Adipocyte (in vitro differentiated cells): ENCODE measurements at regions not wholly inside any gene's neighbourhood (a gene's known extent, or its start where the extent isn't known, plus 50 kb on each side); places are given as distances from the start of the nearest gene placed in this dataset.

ENCODE experiments used
- DNase-seq: peaks from one replicate; pipeline ENCODE4 v3.0.0-alpha.2; 2015; ENCODE audit warnings: low read depth
- H3K27me3 ChIP-seq: replicated peaks from 2 replicates; pipeline ENCODE4 v1.7.0; 2013; ENCODE audit warnings: mild to moderate bottlenecking, low read length, moderate library complexity; ENCODE audit not compliant: control insufficient read depth, insufficient read depth
- H3K36me3 ChIP-seq: 2 replicates; pipeline ENCODE4 v1.7.0; 2013; ENCODE audit warnings: low read length, mild to moderate bottlenecking, moderate library complexity; ENCODE audit not compliant: control insufficient read depth, insufficient read depth, severe bottlenecking
- H3K4me1 ChIP-seq: 2 replicates; pipeline ENCODE4 v1.7.0; 2013; ENCODE audit warnings: mild to moderate bottlenecking, low read length, moderate library complexity; ENCODE audit not compliant: control insufficient read depth, insufficient read depth
- H3K4me3 ChIP-seq: 2 replicates; pipeline ENCODE4 v1.7.0; 2013; ENCODE audit warnings: mild to moderate bottlenecking, low read length, moderate library complexity
- H3K9ac ChIP-seq: 2 replicates; pipeline ENCODE4 v1.7.0; 2013; ENCODE audit warnings: mild to moderate bottlenecking, low read length, moderate library complexity
- H3K9me3 ChIP-seq: 2 replicates; pipeline ENCODE4 v1.7.0; 2013; ENCODE audit warnings: mild to moderate bottlenecking, low read length, moderate library complexity; ENCODE audit not compliant: control insufficient read depth

GRCh38 chr6:73962884-73963283 lies 266.9 kb downstream of the CD109 start:
- Histone ChIP-seq H3K9me3 (no peaks in the 10 kb centered on the region), H3K4me1 (peaks cover 3% of the 10 kb centered on the region), H3K36me3 (no peaks in the 10 kb centered on the region), H3K9ac (no peak overlapping the region), H3K27me3 (no peaks in the 10 kb centered on the region), H3K4me3 (no peak overlapping the region)
- no peak for DNase-seq

DNA sequence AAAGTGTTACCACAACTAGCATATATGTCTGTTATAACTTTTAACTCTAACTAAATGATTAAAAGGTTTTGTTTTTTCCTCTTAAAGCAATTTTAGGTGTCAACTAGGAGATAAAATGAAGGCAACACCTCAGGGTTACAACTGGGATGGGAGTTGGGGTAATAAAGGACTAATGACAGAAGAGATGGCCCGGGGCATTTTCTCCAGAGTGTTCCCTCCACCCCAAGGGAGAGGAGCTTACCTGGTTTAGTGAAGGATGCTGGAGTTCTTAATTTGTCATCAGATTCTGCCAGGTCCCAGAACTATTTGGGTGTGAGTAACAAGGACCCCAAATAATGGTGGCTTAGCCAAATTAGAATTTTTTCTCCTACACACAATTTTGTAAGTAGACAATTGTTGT lies 260.3 kb downstream of the CD109 start:
- peaks cover 7% of the 10 kb centered on the region for H3K4me1 ChIP-seq
- no peak for DNase-seq
- no peaks in the 10 kb centered on the region for H3K36me3 ChIP-seq
- H3K4me3 ChIP-seq: no peak overlapping the region
- H3K27me3 ChIP-seq: no peaks in the 10 kb centered on the region
- no peak overlapping the region for H3K9ac ChIP-seq
- H3K9me3 ChIP-seq: no peaks in the 10 kb centered on the region

DNA sequence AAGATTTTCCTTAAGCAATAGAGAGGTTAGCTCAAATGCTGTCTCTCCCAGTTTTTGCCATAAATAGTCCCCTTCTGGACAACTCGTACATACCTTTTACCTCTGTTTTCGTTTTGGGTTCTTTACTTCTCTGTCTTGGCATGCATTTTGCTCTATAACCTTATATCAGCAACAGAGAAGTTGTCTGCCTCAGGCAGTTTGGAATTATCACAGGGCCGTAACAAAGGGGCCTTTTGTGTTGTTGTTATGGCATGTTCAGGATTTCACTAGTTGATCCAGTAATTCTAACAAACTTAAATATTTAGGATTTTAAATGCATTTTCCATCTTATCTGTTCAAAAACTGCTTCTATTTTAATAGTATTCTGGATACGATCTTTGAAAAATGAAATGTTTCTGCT lies 259.8 kb downstream of the CD109 start:
- H3K36me3 ChIP-seq: no peaks in the 10 kb centered on the region
- DNase-seq: no peak
- H3K9ac ChIP-seq: no peak overlapping the region
- no peaks in the 10 kb centered on the region for H3K27me3 ChIP-seq
- no peaks in the 10 kb centered on the region for H3K9me3 ChIP-seq
- H3K4me1 ChIP-seq: peaks cover 11% of the 10 kb centered on the region
- no peak overlapping the region for H3K4me3 ChIP-seq

DNA sequence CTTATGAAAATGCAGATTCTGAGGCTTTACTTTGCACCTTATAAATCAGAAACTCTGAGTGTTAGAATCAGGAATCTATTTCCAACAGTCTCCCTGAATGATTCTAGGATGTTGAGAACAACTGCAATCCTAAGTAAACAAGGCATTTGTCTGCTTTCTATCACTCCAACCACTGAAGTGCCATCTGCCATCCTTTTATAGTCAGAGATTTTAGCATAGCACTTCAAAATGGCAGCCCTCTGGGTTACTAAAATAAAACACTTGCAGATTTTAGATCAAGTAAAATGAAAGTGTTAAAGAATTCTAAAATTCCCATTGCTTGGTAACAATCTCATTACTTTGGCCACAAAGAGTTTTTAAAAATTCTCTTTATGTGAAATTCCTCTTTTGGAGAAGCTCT lies 258.9 kb downstream of the CD109 start:
- Histone ChIP-seq H3K4me1 (peaks cover 12% of the 10 kb centered on the region), H3K9ac (no peak overlapping the region), H3K9me3 (no peaks in the 10 kb centered on the region)

GRCh38 chr6:73951183-73951582 lies 255.2 kb downstream of the CD109 start:
- H3K9ac ChIP-seq: no peak overlapping the region
- peaks cover 4% of the 10 kb centered on the region for H3K9me3 ChIP-seq
- H3K27me3 ChIP-seq: no peaks in the 10 kb centered on the region
- H3K4me1 ChIP-seq: peaks cover 12% of the 10 kb centered on the region
- H3K36me3 ChIP-seq: no peaks in the 10 kb centered on the region
- DNase-seq: peak; percentile 52
- no peak overlapping the region for H3K4me3 ChIP-seq

More for the DNA sequence above, 258.9 kb downstream of the CD109 start:
- no peak for DNase-seq
- Histone ChIP-seq H3K27me3 (no peaks in the 10 kb centered on the region), H3K36me3 (no peaks in the 10 kb centered on the region), H3K4me3 (no peak overlapping the region)

- Histone ChIP-seq H3K4me1 (peaks cover 6% of the 10 kb centered on the region), H3K36me3 (no peaks in the 10 kb centered on the region), H3K27me3 (no peaks in the 10 kb centered on the region), H3K9ac (no peak overlapping the region), H3K9me3 (peaks cover 4% of the 10 kb centered on the region), H3K4me3 (no peak overlapping the region)
- DNase-seq: no peak
Observed at GRCh38 chr6:73943930-73944652, 248.1 kb downstream of the CD109 start.

- Histone ChIP-seq H3K4me3 (no peak overlapping the region), H3K36me3 (no peaks in the 10 kb centered on the region), H3K27me3 (no peaks in the 10 kb centered on the region), H3K9ac (no peak overlapping the region), H3K4me1 (peaks cover 6% of the 10 kb centered on the region), H3K9me3 (peaks cover 4% of the 10 kb centered on the region)
- no peak for DNase-seq
Observed at GRCh38 chr6:73943411-73943810, 247.4 kb downstream of the CD109 start.

GRCh38 chr6:73942592-73943186 lies 246.7 kb downstream of the CD109 start:
- Histone ChIP-seq H3K9me3 (peaks cover 4% of the 10 kb centered on the region), H3K4me3 (no peak overlapping the region), H3K4me1 (peaks cover 6% of the 10 kb centered on the region), H3K36me3 (no peaks in the 10 kb centered on the region), H3K27me3 (no peaks in the 10 kb centered on the region), H3K9ac (no peak overlapping the region)
- DNase-seq: peak; percentile 39

DNA sequence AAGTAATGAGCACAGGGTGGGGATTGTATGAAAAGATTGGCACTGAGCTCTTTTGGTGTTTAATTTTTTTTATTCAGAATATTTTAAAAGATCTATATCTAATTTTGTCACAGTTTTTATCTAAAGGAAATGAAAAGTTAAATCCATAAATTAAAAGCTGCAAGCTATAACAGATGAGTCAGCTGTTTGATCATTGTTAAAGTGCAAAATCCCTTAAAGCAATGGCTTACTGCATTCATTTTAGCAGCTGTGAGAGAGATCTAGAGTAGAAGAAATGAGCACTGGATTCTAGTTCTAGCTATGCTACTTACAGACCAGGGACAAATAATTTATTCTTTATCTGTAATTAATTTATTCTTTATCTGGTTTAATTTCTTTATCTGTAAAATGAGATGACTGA lies 245.9 kb downstream of the CD109 start:
- no peaks in the 10 kb centered on the region for H3K27me3 ChIP-seq
- peaks cover 6% of the 10 kb centered on the region for H3K4me1 ChIP-seq
- no peaks in the 10 kb centered on the region for H3K9me3 ChIP-seq
- no peak overlapping the region for H3K9ac ChIP-seq
- H3K4me3 ChIP-seq: no peak overlapping the region
- H3K36me3 ChIP-seq: no peaks in the 10 kb centered on the region
- DNase-seq: no peak

GRCh38 chr6:73937805-73938204 lies 241.8 kb downstream of the CD109 start:
- no peak overlapping the region for H3K4me3 ChIP-seq
- DNase-seq: no peak
- H3K27me3 ChIP-seq: no peaks in the 10 kb centered on the region
- no peaks in the 10 kb centered on the region for H3K36me3 ChIP-seq
- H3K4me1 ChIP-seq: no peaks in the 10 kb centered on the region
- no peaks in the 10 kb centered on the region for H3K9me3 ChIP-seq
- no peak overlapping the region for H3K9ac ChIP-seq

- H3K4me3 ChIP-seq: no peak overlapping the region
- H3K36me3 ChIP-seq: no peaks in the 10 kb centered on the region
- H3K4me1 ChIP-seq: no peaks in the 10 kb centered on the region
- H3K27me3 ChIP-seq: no peaks in the 10 kb centered on the region
- DNase-seq: peak; percentile 36
- H3K9me3 ChIP-seq: peaks cover 13% of the 10 kb centered on the region
- no peak overlapping the region for H3K9ac ChIP-seq
Observed at GRCh38 chr6:73932866-73933265, 236.9 kb downstream of the CD109 start.

GRCh38 chr6:73929405-73929804 lies 233.4 kb downstream of the CD109 start:
- peaks cover 18% of the 10 kb centered on the region for H3K9me3 ChIP-seq
- no peak overlapping the region for H3K4me3 ChIP-seq
- H3K36me3 ChIP-seq: no peaks in the 10 kb centered on the region
- peak; percentile 8 for DNase-seq
- no peak overlapping the region for H3K9ac ChIP-seq
- H3K27me3 ChIP-seq: no peaks in the 10 kb centered on the region
- H3K4me1 ChIP-seq: peaks cover 2% of the 10 kb centered on the region
